ENCODE measurements at regions not wholly inside any gene's neighbourhood (a gene's known extent, or its start where the extent isn't known, plus 50 kb on each side); places are given as distances from the start of the nearest gene placed in this dataset.

- no peaks in the 10 kb centered on the region for H3K36me3 ChIP-seq (ENCODE audit: insufficient read depth)
- no peaks in the 10 kb centered on the region for H3K27me3 ChIP-seq (ENCODE audit: insufficient read depth, low read depth)
- no peak overlapping the region for H3K9ac ChIP-seq
- no peaks in the 10 kb centered on the region for H4K20me1 ChIP-seq (ENCODE audit: insufficient read depth)
- H3K27ac ChIP-seq = no peak overlapping the region
- no peaks in the 10 kb centered on the region for H3K79me2 ChIP-seq (ENCODE audit: insufficient read depth, low read depth)
- TF ChIP-seq, protein P1, sequence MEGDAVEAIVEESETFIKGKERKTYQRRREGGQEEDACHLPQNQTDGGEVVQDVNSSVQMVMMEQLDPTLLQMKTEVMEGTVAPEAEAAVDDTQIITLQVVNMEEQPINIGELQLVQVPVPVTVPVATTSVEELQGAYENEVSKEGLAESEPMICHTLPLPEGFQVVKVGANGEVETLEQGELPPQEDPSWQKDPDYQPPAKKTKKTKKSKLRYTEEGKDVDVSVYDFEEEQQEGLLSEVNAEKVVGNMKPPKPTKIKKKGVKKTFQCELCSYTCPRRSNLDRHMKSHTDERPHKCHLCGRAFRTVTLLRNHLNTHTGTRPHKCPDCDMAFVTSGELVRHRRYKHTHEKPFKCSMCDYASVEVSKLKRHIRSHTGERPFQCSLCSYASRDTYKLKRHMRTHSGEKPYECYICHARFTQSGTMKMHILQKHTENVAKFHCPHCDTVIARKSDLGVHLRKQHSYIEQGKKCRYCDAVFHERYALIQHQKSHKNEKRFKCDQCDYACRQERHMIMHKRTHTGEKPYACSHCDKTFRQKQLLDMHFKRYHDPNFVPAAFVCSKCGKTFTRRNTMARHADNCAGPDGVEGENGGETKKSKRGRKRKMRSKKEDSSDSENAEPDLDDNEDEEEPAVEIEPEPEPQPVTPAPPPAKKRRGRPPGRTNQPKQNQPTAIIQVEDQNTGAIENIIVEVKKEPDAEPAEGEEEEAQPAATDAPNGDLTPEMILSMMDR (conservative IDR thresholded peaks at IDR 0.05; ENCODE audit: low read depth, low read length) = no peak
- H3K4me3 ChIP-seq (IDR thresholded peaks at IDR 0.05; ENCODE audit: insufficient read depth, low read depth, low read length) = no peak overlapping the region
- H3K4me2 ChIP-seq = no peak overlapping the region
- H3K4me1 ChIP-seq (ENCODE audit: low read depth, poor library complexity, severe bottlenecking) = no peaks in the 10 kb centered on the region
- no peak overlapping the region for H2AFZ ChIP-seq (ENCODE audit: low read depth)
Observed at GRCh38 chr20:24813496-24813895, 135.6 kb upstream of the CST7 start.

- H3K4me1 ChIP-seq (ENCODE audit: low read depth, poor library complexity, severe bottlenecking) = no peaks in the 10 kb centered on the region
- H3K27me3 ChIP-seq (ENCODE audit: insufficient read depth, low read depth) = no peaks in the 10 kb centered on the region
- H3K36me3 ChIP-seq (ENCODE audit: insufficient read depth) = no peaks in the 10 kb centered on the region
- no peak overlapping the region for H3K4me3 ChIP-seq (IDR thresholded peaks at IDR 0.05; ENCODE audit: insufficient read depth, low read depth, low read length)
- no peak overlapping the region for H3K4me2 ChIP-seq
- TF ChIP-seq, protein P1 (conservative IDR thresholded peaks at IDR 0.05; ENCODE audit: low read depth, low read length) = no peak
- H3K9ac ChIP-seq = no peak overlapping the region
- H3K27ac ChIP-seq = no peak overlapping the region
- H2AFZ ChIP-seq (ENCODE audit: low read depth) = no peak overlapping the region
- H3K79me2 ChIP-seq (ENCODE audit: insufficient read depth, low read depth) = no peaks in the 10 kb centered on the region
- H4K20me1 ChIP-seq (ENCODE audit: insufficient read depth) = no peaks in the 10 kb centered on the region
Observed at GRCh38 chr20:24813936-24814335, 135.1 kb upstream of the CST7 start.

GRCh38 chr20:24814556-24815195 is 134.4 kb upstream of the CST7 start:
- Histone ChIP-seq H3K4me2 (no peak overlapping the region), H3K36me3 (ENCODE audit: insufficient read depth) (no peaks in the 10 kb centered on the region), H3K4me1 (ENCODE audit: low read depth, poor library complexity, severe bottlenecking) (no peaks in the 10 kb centered on the region), H3K9ac (no peak overlapping the region), H3K27ac (no peak overlapping the region), H4K20me1 (ENCODE audit: insufficient read depth) (no peaks in the 10 kb centered on the region), H3K4me3 (IDR thresholded peaks at IDR 0.05; ENCODE audit: insufficient read depth, low read depth, low read length) (no peak overlapping the region), H3K27me3 (ENCODE audit: insufficient read depth, low read depth) (no peaks in the 10 kb centered on the region), H3K79me2 (ENCODE audit: insufficient read depth, low read depth) (no peaks in the 10 kb centered on the region), H2AFZ (ENCODE audit: low read depth) (no peak overlapping the region)
- TF ChIP-seq, protein P1 (conservative IDR thresholded peaks at IDR 0.05; ENCODE audit: low read depth, low read length) = no peak

GRCh38 chr20:24815196-24815815 is 133.8 kb upstream of the CST7 start:
- Histone ChIP-seq H3K79me2 (ENCODE audit: insufficient read depth, low read depth) (no peaks in the 10 kb centered on the region), H3K27ac (no peak overlapping the region), H4K20me1 (ENCODE audit: insufficient read depth) (no peaks in the 10 kb centered on the region), H2AFZ (ENCODE audit: low read depth) (no peak overlapping the region), H3K36me3 (ENCODE audit: insufficient read depth) (no peaks in the 10 kb centered on the region), H3K4me3 (IDR thresholded peaks at IDR 0.05; ENCODE audit: insufficient read depth, low read depth, low read length) (no peak overlapping the region), H3K4me2 (no peak overlapping the region), H3K4me1 (ENCODE audit: low read depth, poor library complexity, severe bottlenecking) (no peaks in the 10 kb centered on the region), H3K27me3 (ENCODE audit: insufficient read depth, low read depth) (no peaks in the 10 kb centered on the region), H3K9ac (no peak overlapping the region)
- TF ChIP-seq, protein P1 (conservative IDR thresholded peaks at IDR 0.05; ENCODE audit: low read depth, low read length) = no peak
